Stomach smooth muscle (tissue), 2 donors: ENCODE measurements at regions not wholly inside any gene's neighbourhood (a gene's known extent, or its start where the extent isn't known, plus 50 kb on each side); places are given as distances from the start of the nearest gene placed in this dataset.

ENCODE experiments used
- H3K27ac ChIP-seq: one replicate; pipeline ENCODE4 v1.7.0; 2013; ENCODE audit warnings: mild to moderate bottlenecking, low read length, inconsistent platforms
- H3K27me3 ChIP-seq, 2 donors: one replicate each; pipeline ENCODE4 v1.7.0; 2013; ENCODE audit warnings: low read length in 2 of 2; ENCODE audit not compliant: insufficient read depth in 2 of 2, control insufficient read depth in 1 of 2
- H3K36me3 ChIP-seq, 2 donors: one replicate each; pipeline ENCODE4 v1.7.0; 2013; ENCODE audit warnings: low read length in 2 of 2; ENCODE audit not compliant: control insufficient read depth in 2 of 2, insufficient read depth in 2 of 2
- H3K4me1 ChIP-seq: one replicate; pipeline ENCODE4 v1.7.0; 2013; ENCODE audit warnings: low read length; ENCODE audit not compliant: control insufficient read depth, insufficient read depth
- H3K4me3 ChIP-seq, 2 donors: one replicate each; pipeline ENCODE4 v1.7.0; 2013; ENCODE audit warnings: low read length in 2 of 2
- H3K9ac ChIP-seq, 2 donors: one replicate each; pipeline ENCODE4 v1.7.0; 2013; ENCODE audit warnings: low read length in 2 of 2, mild to moderate bottlenecking in 1 of 2
- H3K9me3 ChIP-seq, 2 donors: one replicate each; pipeline ENCODE4 v1.7.0; 2013; ENCODE audit warnings: low read length in 2 of 2; ENCODE audit not compliant: control insufficient read depth in 2 of 2
- donor health status: healthy.
- donor health status: Pancreatic carcinoma.

DNA sequence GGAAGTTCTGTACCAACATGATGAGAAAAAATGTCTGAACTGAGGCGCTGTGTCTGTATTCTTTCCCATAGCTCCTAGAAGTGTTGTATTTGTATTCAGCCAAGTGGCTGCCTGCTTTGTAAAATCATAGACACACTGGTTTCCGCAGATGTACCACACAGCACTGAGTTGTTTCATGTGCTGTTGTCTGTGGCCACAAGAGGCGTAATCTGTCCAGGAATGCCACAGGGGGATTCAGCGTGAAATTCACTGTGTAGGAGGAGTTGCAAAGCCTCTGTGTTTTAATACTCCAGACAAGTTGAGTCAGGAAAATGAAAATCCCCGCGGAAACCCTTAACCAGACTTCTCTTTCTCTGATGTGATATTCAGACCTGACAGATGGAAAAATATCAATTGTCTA lies 462.2 kb downstream of the NSUN3 start:
- no peaks in the 10 kb centered on the region for H3K9me3 ChIP-seq
- H3K27ac ChIP-seq: no peak overlapping the region
- no peak overlapping the region for H3K4me3 ChIP-seq
- H3K27me3 ChIP-seq: no peaks in the 10 kb centered on the region
- no peak overlapping the region for H3K9ac ChIP-seq
- no peaks in the 10 kb centered on the region for H3K36me3 ChIP-seq
- peaks cover 3% of the 10 kb centered on the region for H3K4me1 ChIP-seq

DNA sequence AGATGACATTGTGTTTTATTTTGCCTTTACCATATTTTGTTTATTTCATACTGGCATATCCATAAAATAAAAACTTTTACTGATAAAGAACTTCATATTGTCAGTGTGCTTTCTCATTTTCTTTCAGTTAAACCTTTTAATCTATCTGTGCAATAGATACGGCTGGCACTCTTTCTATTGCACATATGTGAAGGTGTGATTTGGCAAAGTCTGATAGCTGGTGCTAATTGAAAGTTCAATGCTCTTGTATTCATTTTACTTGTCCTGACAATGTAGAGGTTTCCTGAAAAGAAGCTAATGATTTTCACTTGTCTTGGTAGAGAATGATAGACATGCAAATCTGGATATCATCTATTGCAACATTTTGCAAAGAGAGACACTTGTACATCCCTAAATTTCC lies 467.0 kb downstream of the NSUN3 start:
- Histone ChIP-seq H3K27me3 (no peaks in the 10 kb centered on the region), H3K9me3 (no peaks in the 10 kb centered on the region), H3K36me3 (no peaks in the 10 kb centered on the region), H3K27ac (no peak overlapping the region), H3K9ac (no peak overlapping the region), H3K4me1 (no peaks in the 10 kb centered on the region), H3K4me3 (no peak overlapping the region)

DNA sequence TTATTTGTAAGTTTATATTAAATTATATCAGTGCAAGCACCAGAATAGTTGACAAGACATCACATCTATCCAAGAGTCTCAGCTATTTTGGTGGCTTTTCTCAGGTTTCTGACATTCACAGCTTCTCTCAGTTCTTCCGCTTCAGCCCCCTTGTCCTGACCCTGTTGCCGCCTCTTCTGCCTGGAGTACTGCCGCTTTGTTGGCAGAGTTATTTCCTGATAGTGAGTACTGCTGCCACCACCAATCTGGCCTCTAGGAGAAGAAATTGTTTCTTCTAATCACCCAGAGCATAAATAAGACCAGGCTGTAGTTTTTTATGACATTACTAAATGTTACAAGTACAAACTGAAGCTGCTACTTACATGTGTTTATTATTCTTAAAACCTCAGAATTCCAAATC lies 470.1 kb downstream of the NSUN3 start:
- Histone ChIP-seq H3K9ac (no peak overlapping the region), H3K9me3 (no peaks in the 10 kb centered on the region), H3K4me1 (no peaks in the 10 kb centered on the region), H3K27ac (no peak overlapping the region), H3K4me3 (no peak overlapping the region), H3K36me3 (no peaks in the 10 kb centered on the region), H3K27me3 (no peaks in the 10 kb centered on the region)

DNA sequence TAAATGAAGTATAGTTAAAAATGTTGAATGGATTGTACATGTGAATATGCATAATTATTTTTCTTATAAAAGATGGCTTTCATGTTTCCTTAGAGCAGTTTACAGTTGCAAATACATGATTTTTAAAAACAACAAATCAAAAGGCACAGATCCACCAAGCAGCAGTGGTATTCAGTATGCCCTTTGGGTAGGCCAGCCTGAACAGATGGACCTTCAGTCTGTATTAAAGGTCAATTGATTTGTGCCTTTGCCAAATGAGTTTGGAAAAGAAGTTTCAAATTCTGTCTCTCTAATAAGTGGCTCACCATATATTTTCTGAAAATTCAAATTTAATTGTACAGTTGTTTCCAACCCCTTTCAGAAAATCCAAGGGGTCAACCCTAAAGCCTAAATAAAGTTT lies 477.1 kb downstream of the NSUN3 start:
- H3K27me3 ChIP-seq: no peaks in the 10 kb centered on the region
- no peak overlapping the region for H3K9ac ChIP-seq
- H3K36me3 ChIP-seq: no peaks in the 10 kb centered on the region
- H3K9me3 ChIP-seq: no peaks in the 10 kb centered on the region
- no peak overlapping the region for H3K4me3 ChIP-seq
- H3K27ac ChIP-seq: no peak overlapping the region
- no peaks in the 10 kb centered on the region for H3K4me1 ChIP-seq

DNA sequence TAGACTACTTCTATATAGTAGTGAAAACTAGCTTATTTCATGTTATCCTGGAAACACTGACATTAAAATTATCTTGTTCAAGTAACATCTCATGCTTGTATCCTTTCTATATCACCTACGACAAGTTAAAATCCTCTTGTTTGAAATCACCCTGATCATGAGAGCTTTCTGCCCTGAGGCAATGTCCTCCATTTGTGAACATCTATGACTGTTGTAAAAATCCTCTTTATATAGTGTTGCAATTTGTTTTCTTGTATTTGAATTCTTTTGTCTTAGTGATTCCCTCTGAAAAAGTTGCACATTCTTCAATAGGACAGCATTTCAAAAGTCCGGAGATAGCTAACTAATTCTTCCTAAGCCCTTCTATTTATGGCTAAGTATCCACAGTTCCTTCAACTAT lies 480.3 kb downstream of the NSUN3 start:
- no peak overlapping the region for H3K9ac ChIP-seq
- no peak overlapping the region for H3K27ac ChIP-seq
- H3K9me3 ChIP-seq: no peaks in the 10 kb centered on the region
- H3K27me3 ChIP-seq: no peaks in the 10 kb centered on the region
- no peaks in the 10 kb centered on the region for H3K4me1 ChIP-seq
- no peak overlapping the region for H3K4me3 ChIP-seq
- no peaks in the 10 kb centered on the region for H3K36me3 ChIP-seq

DNA sequence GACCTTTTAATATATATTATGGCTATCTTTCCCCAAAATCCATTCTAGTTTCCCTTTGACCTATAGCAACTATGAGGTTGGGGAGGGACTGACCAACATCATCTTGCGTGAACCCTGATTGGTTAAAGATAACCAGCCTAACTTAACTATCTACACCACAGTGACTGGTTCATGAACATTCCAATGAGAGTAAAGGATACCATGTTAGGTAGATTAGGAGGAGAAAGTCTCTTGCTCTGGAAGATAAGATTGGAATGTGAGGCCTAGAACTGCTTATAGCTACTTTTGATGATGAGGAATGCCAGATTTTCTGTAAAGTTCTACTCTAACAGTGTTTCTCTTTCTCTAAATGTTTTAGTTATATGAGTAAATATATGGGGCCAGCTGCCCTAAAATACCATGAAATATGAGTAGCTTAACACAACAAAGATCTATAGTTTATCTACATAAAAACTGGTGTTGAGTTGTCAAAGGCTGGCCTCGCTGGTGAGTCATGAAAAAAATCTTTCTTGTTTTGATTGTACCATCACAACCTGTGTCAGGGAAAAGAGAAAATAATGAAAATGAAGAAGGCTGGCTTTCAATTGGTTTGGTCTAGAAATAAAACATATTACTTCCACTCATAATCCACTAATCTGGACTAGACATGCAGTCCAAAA lies 481.4 kb downstream of the NSUN3 start:
- H3K36me3 ChIP-seq: no peaks in the 10 kb centered on the region
- H3K9ac ChIP-seq: no peak overlapping the region
- H3K9me3 ChIP-seq: peaks cover 0 to 10% of the 10 kb centered on the region in 2 donors
- H3K27ac ChIP-seq: no peak overlapping the region
- no peak overlapping the region for H3K4me3 ChIP-seq
- no peaks in the 10 kb centered on the region for H3K27me3 ChIP-seq
- no peaks in the 10 kb centered on the region for H3K4me1 ChIP-seq

DNA sequence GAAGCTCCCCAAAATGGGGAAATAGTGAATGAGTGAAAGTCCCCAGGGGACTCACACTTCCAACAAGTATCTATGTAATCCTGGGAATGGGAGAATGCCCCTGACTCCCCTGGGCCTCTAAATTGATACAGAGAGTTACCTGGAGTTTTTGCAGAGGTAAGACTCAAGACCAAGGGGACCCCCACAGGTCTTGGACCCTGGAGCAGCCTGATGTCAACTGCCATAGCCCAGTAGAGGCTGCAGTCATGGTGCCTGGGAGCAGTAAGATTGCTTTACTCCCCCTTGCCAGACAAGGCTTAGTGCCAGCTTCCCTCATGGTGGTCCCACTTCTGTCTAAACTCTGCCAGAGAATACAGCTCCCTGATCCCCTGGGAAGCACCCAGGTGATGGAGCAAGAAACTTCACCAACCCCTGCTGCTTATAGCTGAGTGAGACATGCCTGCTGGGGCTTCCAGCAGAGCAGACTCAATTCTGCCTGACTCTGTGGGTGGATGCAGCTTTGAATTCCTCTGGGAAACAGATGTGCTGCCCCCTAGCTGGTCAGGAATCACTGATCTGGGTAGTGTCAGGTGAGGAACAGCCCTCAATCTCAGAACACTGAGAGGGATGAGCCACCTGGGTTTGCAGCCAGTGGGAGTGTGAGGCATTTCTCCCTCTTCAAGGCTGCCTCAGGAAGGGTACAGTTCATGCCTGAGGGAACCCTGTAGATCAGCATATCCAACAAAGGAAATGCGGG lies 485.9 kb downstream of the NSUN3 start:
- Histone ChIP-seq H3K9ac (no peak overlapping the region), H3K9me3 (peaks cover 0 to 11% of the 10 kb centered on the region in 2 donors), H3K4me1 (no peaks in the 10 kb centered on the region), H3K4me3 (no peak overlapping the region), H3K27ac (no peak overlapping the region), H3K27me3 (no peaks in the 10 kb centered on the region), H3K36me3 (no peaks in the 10 kb centered on the region)

DNA sequence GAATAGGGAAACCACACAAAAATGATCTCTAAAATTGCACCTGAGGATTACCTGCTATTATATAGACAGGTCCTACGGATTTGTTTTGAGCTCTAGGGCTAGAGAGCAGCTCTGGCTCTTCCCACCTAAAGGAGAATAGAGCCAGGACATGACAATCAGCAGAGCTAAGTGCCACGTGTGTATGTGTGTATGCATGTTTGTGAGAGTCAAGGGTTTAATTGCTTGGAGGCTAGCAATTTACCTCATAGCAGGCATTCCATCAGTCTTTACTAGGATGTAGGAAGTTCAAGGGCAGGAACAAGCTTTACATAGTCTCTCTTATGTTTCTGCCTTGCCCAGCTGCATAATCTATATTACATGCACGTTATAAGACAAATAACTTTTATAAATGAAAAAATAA lies 498.2 kb downstream of the NSUN3 start:
- no peaks in the 10 kb centered on the region for H3K36me3 ChIP-seq
- no peaks in the 10 kb centered on the region for H3K27me3 ChIP-seq
- H3K9me3 ChIP-seq: no peaks in the 10 kb centered on the region
- no peak overlapping the region for H3K4me3 ChIP-seq
- H3K27ac ChIP-seq: no peak overlapping the region
- H3K4me1 ChIP-seq: no peaks in the 10 kb centered on the region
- H3K9ac ChIP-seq: no peak overlapping the region

DNA sequence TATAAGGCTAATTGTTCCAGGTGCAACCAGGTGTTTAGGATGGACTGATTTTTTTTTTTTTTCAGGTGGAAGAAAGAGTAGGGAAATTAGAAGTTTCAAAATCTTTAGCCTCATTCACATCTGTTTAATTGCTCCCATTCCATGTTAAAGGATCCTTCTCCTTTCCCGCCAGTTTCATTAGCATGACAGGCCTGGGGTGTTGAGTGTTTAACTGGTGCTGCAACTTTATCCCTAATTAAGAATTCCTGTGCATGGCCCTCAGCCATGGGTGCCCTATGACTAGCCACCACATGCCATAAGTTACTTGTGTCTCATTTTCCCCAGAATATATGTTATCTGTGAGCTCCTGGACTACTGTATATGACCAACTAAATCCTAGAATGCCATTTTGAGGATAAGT lies 501.4 kb downstream of the NSUN3 start:
- Histone ChIP-seq H3K9ac (no peak overlapping the region), H3K27me3 (no peaks in the 10 kb centered on the region), H3K4me3 (no peak overlapping the region), H3K27ac (no peak overlapping the region), H3K36me3 (no peaks in the 10 kb centered on the region), H3K4me1 (no peaks in the 10 kb centered on the region), H3K9me3 (no peaks in the 10 kb centered on the region)

DNA sequence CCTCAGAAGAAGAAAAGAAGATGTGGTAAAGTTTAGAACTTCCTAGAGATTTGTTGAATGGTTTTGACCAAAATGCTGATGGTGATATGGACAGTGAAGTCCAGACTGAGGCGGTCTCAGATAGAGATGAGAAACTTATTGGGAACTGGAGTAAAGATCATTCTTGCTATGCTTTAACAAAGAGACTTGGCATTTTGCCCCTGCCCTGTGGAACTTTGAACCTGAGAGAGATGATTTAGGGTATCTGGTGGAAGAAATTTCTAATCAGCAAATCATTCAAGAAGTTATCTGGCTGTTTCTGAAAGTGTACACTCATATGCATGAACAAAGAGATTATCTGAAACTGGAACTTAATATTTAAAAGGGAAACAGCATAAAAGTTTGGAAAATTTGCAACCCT lies 505.2 kb downstream of the NSUN3 start:
- H3K9ac ChIP-seq: no peak overlapping the region
- no peaks in the 10 kb centered on the region for H3K9me3 ChIP-seq
- no peak overlapping the region for H3K27ac ChIP-seq
- no peak overlapping the region for H3K4me3 ChIP-seq
- no peaks in the 10 kb centered on the region for H3K27me3 ChIP-seq
- no peaks in the 10 kb centered on the region for H3K4me1 ChIP-seq
- no peaks in the 10 kb centered on the region for H3K36me3 ChIP-seq

DNA sequence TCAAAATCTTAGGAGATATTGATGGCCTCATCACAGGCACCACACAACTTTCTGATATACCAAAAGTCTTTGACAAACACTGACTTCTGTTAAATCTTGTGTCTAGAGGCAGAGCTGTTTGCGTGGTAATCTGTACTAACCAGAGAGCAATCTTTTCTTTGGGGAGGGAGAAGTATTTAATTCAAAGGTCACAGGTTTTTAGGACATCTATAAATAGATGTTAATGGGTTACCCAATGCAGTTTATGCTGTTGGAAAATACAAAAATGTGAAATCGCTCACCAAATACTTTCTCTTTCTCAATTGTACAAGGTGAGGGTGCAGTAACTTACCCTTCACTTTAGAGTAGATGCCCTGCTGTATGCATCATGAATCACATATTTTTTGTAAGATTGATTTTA lies 510.5 kb downstream of the NSUN3 start:
- H3K36me3 ChIP-seq: no peaks in the 10 kb centered on the region
- no peaks in the 10 kb centered on the region for H3K27me3 ChIP-seq
- H3K4me1 ChIP-seq: no peaks in the 10 kb centered on the region
- peaks cover 0 to 5% of the 10 kb centered on the region in 2 donors for H3K9me3 ChIP-seq
- H3K4me3 ChIP-seq: no peak overlapping the region
- no peak overlapping the region for H3K9ac ChIP-seq
- no peak overlapping the region for H3K27ac ChIP-seq
